Kidney (tissue), 13 donors: ENCODE measurements at regions not wholly inside any gene's neighbourhood (a gene's known extent, or its start where the extent isn't known, plus 50 kb on each side); places are given as distances from the start of the nearest gene placed in this dataset.

ENCODE experiments used
- DNase-seq, 5 donors: peaks; one replicate each; pipeline ENCODE4 v3.0.0-alpha.2; 2013 to 2020
- FAIRE-seq: peaks from 2 replicates; lab custom pipeline; 2012; peaks lifted over from hg19 to GRCh38; lab: Jason Lieb, UNC
- H3K27ac ChIP-seq, 2 donors: one replicate each; pipeline ENCODE4 v1.7.0; 2013; ENCODE audit warnings: low read depth in 2 of 2, low read length in 2 of 2, inconsistent platforms in 1 of 2
- H3K27me3 ChIP-seq: one replicate; pipeline ENCODE4 v1.7.1; 2013; ENCODE audit warnings: low read length, inconsistent platforms; ENCODE audit not compliant: control insufficient read depth, insufficient read depth
- H3K36me3 ChIP-seq, 3 donors: one replicate each; pipeline versions ENCODE4 v1.7.0 to v1.7.1; 2013; ENCODE audit warnings: low read length in 3 of 3, control low read depth in 1 of 3, inconsistent platforms in 1 of 3; ENCODE audit not compliant: insufficient read depth in 3 of 3, control insufficient read depth in 2 of 3
- H3K4me1 ChIP-seq, 3 donors: one replicate each; pipeline versions ENCODE4 v1.7.0 to v1.7.1; 2013; ENCODE audit warnings: low read length in 3 of 3, inconsistent platforms in 1 of 3, low read depth in 1 of 3; ENCODE audit not compliant: control insufficient read depth in 2 of 3, insufficient read depth in 2 of 3
- H3K4me3 ChIP-seq, 3 donors: one replicate each; pipeline versions ENCODE4 v1.7.0 to v1.8.1; 2013; ENCODE audit warnings: low read length in 3 of 3, control low read depth in 1 of 3, inconsistent platforms in 1 of 3
- H3K9ac ChIP-seq, 3 donors: one replicate each; pipeline versions ENCODE4 v1.7.0 to v1.7.1; 2013; ENCODE audit warnings: low read length in 3 of 3, control low read depth in 1 of 3, inconsistent platforms in 1 of 3
- H3K9me3 ChIP-seq, 3 donors: one replicate each; pipeline versions ENCODE4 v1.7.0 to v1.7.1; 2013; ENCODE audit warnings: low read length in 3 of 3, control low read depth in 1 of 3, inconsistent platforms in 1 of 3; ENCODE audit not compliant: control insufficient read depth in 2 of 3, insufficient read depth in 1 of 3
- intact Hi-C: fragments of 100-400 bp; cut with DNase I; formaldehyde crosslinking; loops from one replicate; pipeline ENCODE4 v1.11.1; 2022
- TF ChIP-seq, protein P1 (sequence below): IDR thresholded peaks from 3 replicates; pipeline ENCODE4 v1.5.1; 2012; ENCODE audit warnings: mild to moderate bottlenecking, moderate library complexity, borderline replicate concordance; ENCODE audit not compliant: insufficient read depth; ENCODE audit errors: extremely low read depth
- donor health status: control.
- donor health status: control.
- donor health status: control.
- donor health status: control.
- donor health status: control.
- donor health status: DM: yes; HTN: yes; CAD: no.
- donor health status: Normal renal cell carcinoma (clear cell type).

DNA sequence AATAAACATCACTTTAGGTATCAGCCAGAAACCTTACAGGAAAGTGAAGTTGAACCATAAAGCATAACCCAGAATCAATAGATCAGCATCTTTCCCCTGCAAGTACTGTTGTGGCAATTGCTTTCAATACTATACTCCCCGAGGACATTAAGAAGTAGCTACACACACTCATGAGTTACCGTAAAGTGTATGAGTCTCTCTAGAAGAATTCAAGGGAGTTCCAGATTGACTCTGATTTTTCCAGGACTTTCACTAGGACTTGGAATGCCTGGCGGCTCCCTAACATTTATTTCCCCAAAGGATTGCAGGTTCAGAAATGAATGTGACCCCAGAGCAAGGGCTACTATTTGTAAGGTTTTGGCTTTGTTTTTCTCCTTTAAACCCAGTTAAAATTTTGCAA, 465.4 kb upstream of the MDGA2 start:
- DNase-seq (no peak), FAIRE-seq (no peak)
- Histone ChIP-seq H3K4me3 (no peak overlapping the region), H3K9me3 (no peaks in the 10 kb centered on the region), H3K27ac (no peak overlapping the region), H3K27me3 (no peaks in the 10 kb centered on the region), H3K36me3 (no peaks in the 10 kb centered on the region), H3K4me1 (no peaks in the 10 kb centered on the region), H3K9ac (no peak overlapping the region)
- TF ChIP-seq, protein P1, sequence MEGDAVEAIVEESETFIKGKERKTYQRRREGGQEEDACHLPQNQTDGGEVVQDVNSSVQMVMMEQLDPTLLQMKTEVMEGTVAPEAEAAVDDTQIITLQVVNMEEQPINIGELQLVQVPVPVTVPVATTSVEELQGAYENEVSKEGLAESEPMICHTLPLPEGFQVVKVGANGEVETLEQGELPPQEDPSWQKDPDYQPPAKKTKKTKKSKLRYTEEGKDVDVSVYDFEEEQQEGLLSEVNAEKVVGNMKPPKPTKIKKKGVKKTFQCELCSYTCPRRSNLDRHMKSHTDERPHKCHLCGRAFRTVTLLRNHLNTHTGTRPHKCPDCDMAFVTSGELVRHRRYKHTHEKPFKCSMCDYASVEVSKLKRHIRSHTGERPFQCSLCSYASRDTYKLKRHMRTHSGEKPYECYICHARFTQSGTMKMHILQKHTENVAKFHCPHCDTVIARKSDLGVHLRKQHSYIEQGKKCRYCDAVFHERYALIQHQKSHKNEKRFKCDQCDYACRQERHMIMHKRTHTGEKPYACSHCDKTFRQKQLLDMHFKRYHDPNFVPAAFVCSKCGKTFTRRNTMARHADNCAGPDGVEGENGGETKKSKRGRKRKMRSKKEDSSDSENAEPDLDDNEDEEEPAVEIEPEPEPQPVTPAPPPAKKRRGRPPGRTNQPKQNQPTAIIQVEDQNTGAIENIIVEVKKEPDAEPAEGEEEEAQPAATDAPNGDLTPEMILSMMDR = no peak
- intact Hi-C loops = no loop called here

DNA sequence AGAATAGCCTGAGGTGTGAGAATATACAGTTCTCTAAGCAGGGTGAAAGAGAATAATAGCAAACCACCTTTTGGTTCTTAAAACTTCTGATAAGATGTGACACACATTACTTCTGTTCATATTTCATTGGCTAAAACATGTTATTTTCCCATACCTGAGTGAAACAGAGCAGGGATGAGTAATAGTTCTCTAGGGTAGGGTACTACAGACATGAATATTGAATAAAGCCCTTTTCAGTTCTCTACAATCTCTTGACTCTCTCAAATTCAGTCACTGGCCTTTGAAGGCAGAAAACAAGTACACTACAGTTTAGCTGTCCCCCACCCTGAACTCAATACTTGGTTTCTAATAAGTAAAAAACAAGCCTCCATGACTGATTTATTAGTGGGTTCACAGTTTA, 454.1 kb upstream of the MDGA2 start:
- no peaks in the 10 kb centered on the region for H3K27me3 ChIP-seq
- H3K27ac ChIP-seq = no peak overlapping the region
- no peak for FAIRE-seq
- H3K9me3 ChIP-seq = no peaks in the 10 kb centered on the region
- no peaks in the 10 kb centered on the region for H3K4me1 ChIP-seq
- TF ChIP-seq, protein P1 = no peak
- H3K36me3 ChIP-seq = no peaks in the 10 kb centered on the region
- no peak for DNase-seq
- intact Hi-C loops = no loop called here
- H3K4me3 ChIP-seq = no peak overlapping the region
- no peak overlapping the region for H3K9ac ChIP-seq

DNA sequence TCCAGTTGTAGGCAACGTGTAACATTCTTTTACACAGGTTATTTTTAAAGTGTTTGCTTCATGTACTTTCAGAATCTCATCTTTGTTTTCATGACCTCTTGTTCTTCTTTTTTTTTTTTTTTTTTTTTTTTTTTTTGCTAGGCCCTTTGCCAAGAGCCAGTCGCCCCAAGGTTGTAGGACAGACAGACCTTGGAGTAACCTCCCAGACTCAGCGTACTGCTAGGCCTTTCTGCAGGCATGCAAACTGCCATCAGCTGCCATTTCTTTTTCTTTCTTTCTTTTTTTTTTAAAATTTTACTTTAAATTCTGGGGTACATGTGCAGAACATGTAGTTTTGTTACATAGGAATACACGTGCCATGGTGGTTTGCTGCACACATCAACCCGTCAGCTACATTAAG, 452.3 kb upstream of the MDGA2 start:
- H3K4me3 ChIP-seq = no peak overlapping the region
- no peak overlapping the region for H3K9ac ChIP-seq
- TF ChIP-seq, protein P1 = no peak
- H3K27me3 ChIP-seq = no peaks in the 10 kb centered on the region
- no peaks in the 10 kb centered on the region for H3K36me3 ChIP-seq
- intact Hi-C loops = no loop called here
- H3K27ac ChIP-seq = no peak overlapping the region
- H3K4me1 ChIP-seq = no peaks in the 10 kb centered on the region
- no peak for FAIRE-seq
- no peaks in the 10 kb centered on the region for H3K9me3 ChIP-seq
- DNase-seq = no peak

DNA sequence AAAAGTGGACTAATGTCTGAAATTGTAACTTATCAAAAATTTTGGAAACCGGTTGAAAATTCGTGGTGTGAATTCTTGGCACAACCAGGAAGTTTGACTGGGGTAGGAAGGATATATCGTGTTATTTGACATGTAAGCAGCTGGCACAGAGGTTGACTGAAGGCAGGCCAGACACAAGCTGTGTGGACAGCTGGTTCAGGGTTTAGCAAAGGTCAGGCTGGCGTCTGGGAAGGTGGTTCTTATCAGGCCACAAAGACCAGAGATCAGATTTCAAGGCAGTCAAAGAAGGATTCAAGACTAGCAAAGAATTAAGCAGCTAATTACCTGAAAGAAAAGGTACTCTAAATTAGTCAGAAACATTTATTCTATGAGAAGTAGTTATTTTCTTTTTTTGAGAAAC, 450.2 kb upstream of the MDGA2 start:
- Histone ChIP-seq H3K4me3 (no peak overlapping the region), H3K9ac (no peak overlapping the region), H3K27ac (no peak overlapping the region), H3K27me3 (no peaks in the 10 kb centered on the region), H3K9me3 (no peaks in the 10 kb centered on the region), H3K4me1 (no peaks in the 10 kb centered on the region), H3K36me3 (no peaks in the 10 kb centered on the region)
- intact Hi-C loops = no loop called here
- DNase-seq (peak in 1 of 5 donors; percentile 5), FAIRE-seq (no peak)
- TF ChIP-seq, protein P1 = no peak
